HG03064 (cell line): ENCODE measurements at regions not wholly inside any gene's neighbourhood (a gene's known extent, or its start where the extent isn't known, plus 50 kb on each side); places are given as distances from the start of the nearest gene placed in this dataset.
"Not testable (repeated sequence)": the region's sequence is repeated elsewhere in the genome, so short reads cannot be mapped to it uniquely, and the experiment has no call there.

ENCODE experiments used
- ATAC-seq: cut with Tn5 transposase; IDR thresholded peaks from one replicate; pipeline ENCODE4 v1.9.1; 2021; ENCODE audit warnings: low read depth; ENCODE audit not compliant: unreplicated experiment

GRCh38 chr7:101679653-101680173 lies 50.6 kb upstream of the MYL10 start:
- not testable (repeated sequence) for ATAC-seq

- ATAC-seq: no peak
Observed at GRCh38 chr7:101680406-101681145, 51.5 kb upstream of the MYL10 start.

- no peak for ATAC-seq
Observed at GRCh38 chr7:101681170-101682007, 52.3 kb upstream of the MYL10 start.

GRCh38 chr7:101684983-101685330 lies 55.9 kb upstream of the MYL10 start:
- ATAC-seq: no peak

- no peak for ATAC-seq
Observed at GRCh38 chr7:101686030-101686429, 56.9 kb upstream of the MYL10 start.

- ATAC-seq: no peak
Observed at GRCh38 chr7:101687081-101687480, 58.0 kb upstream of the MYL10 start.

- ATAC-seq: no peak
Observed at GRCh38 chr7:101687791-101688182, 58.7 kb upstream of the MYL10 start.

- peak; percentile 65 for ATAC-seq
Observed at GRCh38 chr7:101688183-101688831, 59.2 kb upstream of the MYL10 start.

GRCh38 chr7:101688995-101689907 lies 60.2 kb upstream of the MYL10 start:
- ATAC-seq: no peak

- ATAC-seq: no peak
Observed at GRCh38 chr7:101690061-101690460, 61.0 kb upstream of the MYL10 start.

- no peak for ATAC-seq
Observed at GRCh38 chr7:101691822-101692384, 62.8 kb upstream of the MYL10 start.

GRCh38 chr7:101693498-101694091 lies 64.5 kb upstream of the MYL10 start:
- no peak for ATAC-seq

GRCh38 chr7:101698964-101699363 lies 69.9 kb upstream of the MYL10 start:
- no peak for ATAC-seq

- no peak for ATAC-seq
Observed at GRCh38 chr7:101699399-101699798, 70.3 kb upstream of the MYL10 start.

GRCh38 chr7:101699881-101700823 lies 71.1 kb upstream of the MYL10 start:
- ATAC-seq: no peak

- ATAC-seq: no peak
Observed at GRCh38 chr7:101701153-101701794, 72.2 kb upstream of the MYL10 start.

GRCh38 chr7:101702362-101702850 lies 73.3 kb upstream of the MYL10 start:
- no peak for ATAC-seq

GRCh38 chr7:101705331-101705730 lies 76.2 kb upstream of the MYL10 start:
- no peak for ATAC-seq
